IMR-90 (cell line): ENCODE measurements at regions not wholly inside any gene's neighbourhood (a gene's known extent, or its start where the extent isn't known, plus 50 kb on each side); places are given as distances from the start of the nearest gene placed in this dataset.
A peak's percentile ranks its signal among the peaks of the same experiment; 100 is the strongest.

Experiments used
- ATAC-seq: fragments of 200-7000 bp; cut with Tn5 transposase; 2 replicates; pipeline ENCODE4 v1.9.1; 2020; ENCODE audit warnings: low read depth, mild to moderate bottlenecking, moderate library complexity
- BruUV-seq: library from RNA; stranded (reverse); fragments of 400-500 nt; replicated peaks from 2 replicates; lab custom pipeline; 2021; lab: Mats Ljungman, UMichigan
- CTCF ChIA-PET: fragments of 300-600 bp; formaldehyde crosslinking; extraction: SDS; loops from one replicate; lab custom pipeline; 2021; ENCODE audit warnings: antibody characterized with exemption; lab: Yijun Ruan, JAX
- POLR2A ChIA-PET: fragments of 300-600 bp; sonication (Branson Sonifier 250); formaldehyde crosslinking; loops from one replicate; lab custom pipeline; 2022; ENCODE audit warnings: antibody characterized with exemption; ENCODE audit not compliant: unreplicated experiment; lab: Charles Lee
- DNase-seq: peaks from one replicate; pipeline ENCODE4 v3.0.0; 2013
- H2AFZ ChIP-seq: replicated peaks from 2 replicates; pipeline ENCODE3; 2013; ENCODE audit warnings: low read length, mild to moderate bottlenecking; ENCODE audit not compliant: poor library complexity
- H2AK5ac ChIP-seq: 2 replicates; pipeline ENCODE4 v1.6.1; 2013; ENCODE audit warnings: low read depth, low read length, inconsistent platforms
- H2AK9ac ChIP-seq: replicated peaks from 2 replicates; pipeline ENCODE3; 2013; ENCODE audit warnings: mild to moderate bottlenecking, low read depth, low read length, moderate library complexity; ENCODE audit not compliant: poor library complexity
- H2BK120ac ChIP-seq: 2 replicates; pipeline ENCODE4 v1.6.1; 2013; ENCODE audit warnings: low read depth, low read length, inconsistent platforms
- H2BK15ac ChIP-seq: 3 replicates; pipeline ENCODE4 v1.6.1; 2013; ENCODE audit warnings: low read depth, low read length, inconsistent platforms
- H2BK20ac ChIP-seq: 2 replicates; pipeline ENCODE4 v1.6.1; 2013; ENCODE audit warnings: low read depth, mild to moderate bottlenecking, inconsistent platforms, low read length, moderate library complexity
- H2BK5ac ChIP-seq: 2 replicates; pipeline ENCODE4 v1.6.1; 2013; ENCODE audit warnings: mild to moderate bottlenecking, low read depth, low read length, inconsistent platforms; ENCODE audit not compliant: poor library complexity, severe bottlenecking
- H3K14ac ChIP-seq: replicated peaks from 2 replicates; pipeline ENCODE4 v1.6.1; 2013; ENCODE audit warnings: low read depth, low read length, inconsistent platforms
- H3K18ac ChIP-seq: 2 replicates; pipeline ENCODE4 v1.6.1; 2013; ENCODE audit warnings: low read depth, low read length, control low read depth
- H3K23ac ChIP-seq: 2 replicates; pipeline ENCODE4 v1.6.1; 2013; ENCODE audit warnings: low read depth, low read length, inconsistent platforms
- H3K27ac ChIP-seq: 2 replicates; pipeline ENCODE4 v1.5.1; 2013; ENCODE audit warnings: mild to moderate bottlenecking, control low read depth, low read length; ENCODE audit not compliant: insufficient read depth
- H3K27me3 ChIP-seq: 2 replicates; pipeline ENCODE4 v1.6.1; 2013; ENCODE audit warnings: low read length; ENCODE audit not compliant: control insufficient read depth, insufficient read depth
- H3K36me3 ChIP-seq: 2 replicates; pipeline ENCODE4 v1.6.1; 2013; ENCODE audit warnings: low read length, mixed read lengths; ENCODE audit not compliant: control insufficient read depth, insufficient read depth
- H3K4ac ChIP-seq: 2 replicates; pipeline ENCODE4 v1.6.1; 2013; ENCODE audit warnings: low read depth, low read length, inconsistent platforms
- H3K4me1 ChIP-seq: 2 replicates; pipeline ENCODE4 v1.6.1; 2013; ENCODE audit warnings: low read length, mixed read lengths; ENCODE audit not compliant: control insufficient read depth, insufficient read depth
- H3K4me2 ChIP-seq: 2 replicates; pipeline ENCODE4 v1.6.1; 2013; ENCODE audit warnings: low read depth, mild to moderate bottlenecking, control low read depth, low read length, moderate library complexity
- H3K4me3 ChIP-seq: 2 replicates; pipeline ENCODE4 v1.5.1; 2013; ENCODE audit warnings: low read depth, mild to moderate bottlenecking, control low read depth, low read length, moderate library complexity; ENCODE audit not compliant: insufficient read depth
- H3K56ac ChIP-seq: 2 replicates; pipeline ENCODE4 v1.6.1; 2013; ENCODE audit warnings: low read length, inconsistent platforms; ENCODE audit not compliant: insufficient read depth; ENCODE audit errors: extremely low read depth
- H3K79me1 ChIP-seq, 2 experiments: 2 replicates each; pipeline ENCODE4 v1.6.1; 2013; ENCODE audit warnings: low read length in 2 of 2, inconsistent platforms in 1 of 2, low read depth in 1 of 2
- H3K9ac ChIP-seq: 2 replicates; pipeline ENCODE4 v1.6.1; 2013; ENCODE audit warnings: low read depth, low read length, control low read depth
- H3K9me1 ChIP-seq: 2 replicates; pipeline ENCODE4 v1.6.1; 2013; ENCODE audit warnings: low read length, inconsistent platforms; ENCODE audit not compliant: insufficient read depth
- H3K9me3 ChIP-seq: 2 replicates; pipeline ENCODE4 v1.6.1; 2013; ENCODE audit warnings: low read length; ENCODE audit not compliant: control insufficient read depth, insufficient read depth
- H4K20me1 ChIP-seq: 2 replicates; pipeline ENCODE4 v1.6.1; 2013; ENCODE audit warnings: low read length, inconsistent platforms; ENCODE audit not compliant: insufficient read depth
- H4K5ac ChIP-seq: 2 replicates; pipeline ENCODE4 v1.6.1; 2013; ENCODE audit warnings: mild to moderate bottlenecking, low read depth, low read length, control low read depth
- H4K8ac ChIP-seq, 2 experiments: 2 replicates each; pipeline ENCODE4 v1.6.1; 2013; ENCODE audit warnings: low read depth in 2 of 2, low read length in 2 of 2, control low read depth in 1 of 2, inconsistent platforms in 1 of 2
- H4K91ac ChIP-seq: 2 replicates; pipeline ENCODE4 v1.6.1; 2013; ENCODE audit warnings: low read depth, low read length, inconsistent platforms; ENCODE audit not compliant: insufficient read depth
- BHLHE40 ChIP-seq: fragments of 150-350 bp; IDR thresholded peaks from 2 replicates; pipeline ENCODE4 v1.6.1; 2016; ENCODE audit warnings: mild to moderate bottlenecking, low read depth, low read length
- CEBPB ChIP-seq: IDR thresholded peaks from 2 replicates; pipeline ENCODE4 v1.6.1; 2012; ENCODE audit warnings: low read depth, low read length, improper control_type of control experiment
- CHD1 ChIP-seq: IDR thresholded peaks from 2 replicates; pipeline ENCODE4 v1.6.1; 2012; ENCODE audit warnings: low read depth, low read length, improper control_type of control experiment
- ELK1 ChIP-seq: fragments of 150-350 bp; IDR thresholded peaks from 2 replicates; pipeline ENCODE4 v1.6.1; 2016; ENCODE audit warnings: low read depth, mild to moderate bottlenecking, low read length, moderate library complexity, borderline replicate concordance
- FOS ChIP-seq: fragments of 150-350 bp; IDR thresholded peaks from 2 replicates; pipeline ENCODE4 v1.6.1; 2016; ENCODE audit warnings: low read depth, low read length
- MAFK ChIP-seq: IDR thresholded peaks from 2 replicates; pipeline ENCODE4 v1.6.1; 2012; ENCODE audit warnings: low read depth, low read length, improper control_type of control experiment
- MAZ ChIP-seq: IDR thresholded peaks from 2 replicates; pipeline ENCODE4 v1.6.1; 2012; ENCODE audit warnings: low read depth, mild to moderate bottlenecking, low read length, improper control_type of control experiment, moderate library complexity, borderline replicate concordance
- MXI1 ChIP-seq: IDR thresholded peaks from 2 replicates; pipeline ENCODE4 v1.6.1; 2012; ENCODE audit warnings: low read depth, mild to moderate bottlenecking, low read length, moderate library complexity, borderline replicate concordance
- NFE2L2 ChIP-seq: fragments of 150-350 bp; IDR thresholded peaks from 2 replicates; pipeline ENCODE4 v1.6.1; 2016; ENCODE audit warnings: low read depth, mild to moderate bottlenecking, low read length
- POLR2A ChIP-seq: IDR thresholded peaks from 2 replicates; pipeline ENCODE4 v1.6.1; 2012; ENCODE audit warnings: mild to moderate bottlenecking, low read depth, low read length
- RAD21 ChIP-seq: IDR thresholded peaks from 2 replicates; pipeline ENCODE4 v1.6.1; 2012; ENCODE audit warnings: low read length, improper control_type of control experiment
- RCOR1 ChIP-seq: IDR thresholded peaks from 2 replicates; pipeline ENCODE4 v1.6.1; 2012; ENCODE audit warnings: mild to moderate bottlenecking, low read length, improper control_type of control experiment; ENCODE audit not compliant: insufficient replicate concordance
- RFX5 ChIP-seq: IDR thresholded peaks from 2 replicates; pipeline ENCODE4 v1.8.0; 2012; ENCODE audit warnings: low read depth, mild to moderate bottlenecking, low read length, moderate library complexity
- SMC3 ChIP-seq: fragments of 150-350 bp; IDR thresholded peaks from 2 replicates; pipeline ENCODE4 v1.6.1; 2016; ENCODE audit warnings: low read depth, mild to moderate bottlenecking, antibody characterized with exemption, low read length, moderate library complexity
- USF2 ChIP-seq: fragments of 150-350 bp; IDR thresholded peaks from 2 replicates; pipeline ENCODE4 v1.6.1; 2017; ENCODE audit warnings: mild to moderate bottlenecking, antibody characterized with exemption, low read length, low read depth
- WGBS, 2 experiments: methylation state at CpG; one replicate each; pipeline versions ENCODE4 v1.1.5 to v1.1.7; 2013; ENCODE audit warnings: missing lambda C conversion rate in 2 of 2; ENCODE audit not compliant: insufficient read length in 1 of 2; ENCODE audit errors: extremely low coverage in 2 of 2; 5-methylcytosine and 5-hydroxymethylcytosine counted together
- dilution Hi-C: fragments of 300-500 bp; cut with HindIII; formaldehyde crosslinking; loops from one replicate; pipeline ENCODE4 v1.14.3; 2018; ENCODE audit warnings: low sequenced_read_pairs; ENCODE audit not compliant: unreplicated experiment
- in situ Hi-C: fragments of 300-500 bp; cut with MboI; formaldehyde crosslinking; loops from 3 replicates; pipeline ENCODE4 v1.14.3; 2019; ENCODE audit warnings: low sequenced_read_pairs, inconsistent platforms, mixed read lengths
- intact Hi-C: fragments of 100-400 bp; cut with micrococcal nuclease; formaldehyde crosslinking; loops from 2 replicates; pipeline ENCODE4 v1.10.0; 2022
- TF ChIP-seq, protein P1 (sequence below): conservative IDR thresholded peaks from 2 replicates; pipeline ENCODE4 v1.5.1; 2012; ENCODE audit warnings: mild to moderate bottlenecking, low read depth, low read length, improper control_type of control experiment

DNA sequence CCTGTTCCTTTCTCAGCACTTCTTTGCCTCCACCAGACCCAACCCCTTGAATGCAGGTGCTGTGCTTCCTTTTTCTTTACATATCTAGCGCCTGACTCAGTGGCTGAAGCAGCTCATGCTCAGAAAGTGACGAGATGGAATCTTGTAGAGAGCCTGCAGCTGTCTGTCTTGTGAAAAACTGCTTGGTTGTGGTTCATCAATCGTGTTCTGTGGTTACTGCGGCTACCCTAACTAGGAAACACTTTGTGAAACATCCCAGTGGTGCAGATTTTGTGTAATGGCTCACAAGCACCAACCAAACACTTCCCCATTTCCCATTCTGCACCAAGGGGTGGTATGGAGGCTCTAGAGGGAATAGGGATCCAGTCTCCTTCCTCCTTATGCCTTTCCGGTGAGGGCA lies 307.2 kb upstream of the MMADHC start:
- H3K4me2 ChIP-seq = no peak overlapping the region
- ChIA-PET POLR2A (no interaction called here), CTCF (no interaction called here)
- H3K4ac ChIP-seq = peak overlapping the region; percentile 10; the same call in 1 of the 2 replicates
- no peaks in the 10 kb centered on the region for H4K20me1 ChIP-seq
- H3K79me1 ChIP-seq = no peaks in the 10 kb centered on the region
- no peak overlapping the region for H2BK5ac ChIP-seq
- H3K4me1 ChIP-seq = 0 out of 2 replicates have a peak, but pooled peaks cover 2% of the 10 kb centered on the region
- no peak overlapping the region for H3K23ac ChIP-seq
- in situ Hi-C loops = no loop called here
- H3K14ac ChIP-seq = no peak overlapping the region
- H2BK20ac ChIP-seq = no peak overlapping the region
- peak overlapping the region; percentile 33 for H2AFZ ChIP-seq
- no peak overlapping the region for H3K27ac ChIP-seq
- H3K36me3 ChIP-seq = no peaks in the 10 kb centered on the region
- H3K18ac ChIP-seq = no peak overlapping the region
- H2BK120ac ChIP-seq = no peak overlapping the region
- peak; percentile 47 for DNase-seq
- no peak overlapping the region for H3K56ac ChIP-seq
- H4K8ac ChIP-seq = no peak overlapping the region
- dilution Hi-C loops = no loop called here
- ATAC-seq = no peak
- no peak overlapping the region for H3K4me3 ChIP-seq
- H3K27me3 ChIP-seq = no peaks in the 10 kb centered on the region
- intact Hi-C loops = no loop called here
- no TSS peak for BruUV-seq
- peak overlapping the region; percentile 37; the same call in 1 of the 2 replicates for H2AK5ac ChIP-seq
- TF ChIP-seq CEBPB (no peak), USF2 (no peak), MXI1 (no peak), BHLHE40 (no peak), MAFK (no peak), POLR2A (no peak), SMC3 (no peak), ELK1 (no peak), FOS (no peak), RAD21 (no peak), NFE2L2 (no peak), CHD1 (no peak), RCOR1 (no peak), MAZ (no peak), RFX5 (no peak)
- TF ChIP-seq, protein P1, sequence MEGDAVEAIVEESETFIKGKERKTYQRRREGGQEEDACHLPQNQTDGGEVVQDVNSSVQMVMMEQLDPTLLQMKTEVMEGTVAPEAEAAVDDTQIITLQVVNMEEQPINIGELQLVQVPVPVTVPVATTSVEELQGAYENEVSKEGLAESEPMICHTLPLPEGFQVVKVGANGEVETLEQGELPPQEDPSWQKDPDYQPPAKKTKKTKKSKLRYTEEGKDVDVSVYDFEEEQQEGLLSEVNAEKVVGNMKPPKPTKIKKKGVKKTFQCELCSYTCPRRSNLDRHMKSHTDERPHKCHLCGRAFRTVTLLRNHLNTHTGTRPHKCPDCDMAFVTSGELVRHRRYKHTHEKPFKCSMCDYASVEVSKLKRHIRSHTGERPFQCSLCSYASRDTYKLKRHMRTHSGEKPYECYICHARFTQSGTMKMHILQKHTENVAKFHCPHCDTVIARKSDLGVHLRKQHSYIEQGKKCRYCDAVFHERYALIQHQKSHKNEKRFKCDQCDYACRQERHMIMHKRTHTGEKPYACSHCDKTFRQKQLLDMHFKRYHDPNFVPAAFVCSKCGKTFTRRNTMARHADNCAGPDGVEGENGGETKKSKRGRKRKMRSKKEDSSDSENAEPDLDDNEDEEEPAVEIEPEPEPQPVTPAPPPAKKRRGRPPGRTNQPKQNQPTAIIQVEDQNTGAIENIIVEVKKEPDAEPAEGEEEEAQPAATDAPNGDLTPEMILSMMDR = no peak
- WGBS, 2 experiments = 90% methylated on average over 2 of the region's 5 CpGs; no CpG with 5 or more reads in 1 of the 2 experiments
- H4K5ac ChIP-seq = no peak overlapping the region
- no peaks in the 10 kb centered on the region for H3K9me3 ChIP-seq
- H3K9ac ChIP-seq = no peak overlapping the region
- no peaks in the 10 kb centered on the region for H3K9me1 ChIP-seq
- no peak overlapping the region for H4K91ac ChIP-seq
- H2AK9ac ChIP-seq = no peak overlapping the region
- H2BK15ac ChIP-seq = no peak overlapping the region
